UCSD-AML1 (cell line): ENCODE measurements at regions not wholly inside any gene's neighbourhood (a gene's known extent, or its start where the extent isn't known, plus 50 kb on each side); places are given as distances from the start of the nearest gene placed in this dataset.
"Not testable (repeated sequence)": the region's sequence is repeated elsewhere in the genome, so short reads cannot be mapped to it uniquely, and the experiment has no call there.

Experiments used
- DNase-seq: peaks from one replicate; lab custom pipeline; 2025; ENCODE audit not compliant: unreplicated experiment; lab: John Stamatoyannopoulos, UW

GRCh38 chr10:23630885-23631284 lies 192.0 kb downstream of the OTUD1 start:
- no peak for DNase-seq

GRCh38 chr10:23643111-23643780 lies 204.4 kb downstream of the OTUD1 start:
- no peak for DNase-seq

GRCh38 chr10:23648618-23649017 lies 209.7 kb downstream of the OTUD1 start:
- no peak for DNase-seq

GRCh38 chr10:23656735-23657134 lies 217.9 kb downstream of the OTUD1 start:
- no peak for DNase-seq

GRCh38 chr10:23657677-23658076 lies 218.8 kb downstream of the OTUD1 start:
- no peak for DNase-seq

- DNase-seq, result not testable (repeated sequence)
Measured at GRCh38 chr10:23671866-23672265, 233.0 kb downstream of the OTUD1 start.

GRCh38 chr10:23675585-23675984 lies 236.7 kb downstream of the OTUD1 start:
- no peak for DNase-seq

GRCh38 chr10:23676296-23676695 lies 237.4 kb downstream of the OTUD1 start:
- DNase-seq, result no peak

- DNase-seq, result no peak
Measured at GRCh38 chr10:23686722-23687121, 247.8 kb downstream of the OTUD1 start.

- DNase-seq, result no peak
Measured at GRCh38 chr10:23692736-23693135, 253.9 kb downstream of the OTUD1 start.

- no peak for DNase-seq
Measured at GRCh38 chr10:23693501-23693901, 254.6 kb downstream of the OTUD1 start.

GRCh38 chr10:23693925-23694324 lies 255.1 kb downstream of the OTUD1 start:
- no peak for DNase-seq

GRCh38 chr10:23694446-23694920 lies 255.6 kb downstream of the OTUD1 start:
- no peak for DNase-seq

GRCh38 chr10:23694921-23695824 lies 256.3 kb downstream of the OTUD1 start:
- no peak for DNase-seq

- no peak for DNase-seq
Measured at GRCh38 chr10:23695825-23696420, 257.0 kb downstream of the OTUD1 start.

- no peak for DNase-seq
Measured at GRCh38 chr10:23696476-23696875, 257.6 kb downstream of the OTUD1 start.

- peak; percentile 45 for DNase-seq
Measured at GRCh38 chr10:23702977-23703414, 264.1 kb downstream of the OTUD1 start.

GRCh38 chr10:23715363-23715762 lies 276.5 kb downstream of the OTUD1 start:
- no peak for DNase-seq

- DNase-seq, result no peak
Measured at GRCh38 chr10:23717913-23718312, 279.0 kb downstream of the OTUD1 start.

- DNase-seq, result no peak
Measured at GRCh38 chr10:23718946-23719345, 280.1 kb downstream of the OTUD1 start.

GRCh38 chr10:23723796-23724195 lies 284.9 kb downstream of the OTUD1 start:
- DNase-seq, result no peak

- no peak for DNase-seq
Measured at GRCh38 chr10:23725548-23725947, 286.7 kb downstream of the OTUD1 start.
